Activated CD4-positive, alpha-beta T cell treated with anti-CD3 and anti-CD28 coated beads, Interleukin-2, amount 50 U/mL, for 4 hours (primary cell): ENCODE measurements at regions not wholly inside any gene's neighbourhood (a gene's known extent, or its start where the extent isn't known, plus 50 kb on each side); places are given as distances from the start of the nearest gene placed in this dataset.
"Not testable (repeated sequence)": the region's sequence is repeated elsewhere in the genome, so short reads cannot be mapped to it uniquely, and the experiment has no call there.

Experiments
- DNase-seq, 2 experiments: peaks; one replicate each; pipeline ENCODE4 v3.0.0-alpha.2; 2020

- DNase-seq = no peak
Measured at GRCh38 chr12:90497923-90498545, 456.9 kb downstream of the CCER1 start.

DNA sequence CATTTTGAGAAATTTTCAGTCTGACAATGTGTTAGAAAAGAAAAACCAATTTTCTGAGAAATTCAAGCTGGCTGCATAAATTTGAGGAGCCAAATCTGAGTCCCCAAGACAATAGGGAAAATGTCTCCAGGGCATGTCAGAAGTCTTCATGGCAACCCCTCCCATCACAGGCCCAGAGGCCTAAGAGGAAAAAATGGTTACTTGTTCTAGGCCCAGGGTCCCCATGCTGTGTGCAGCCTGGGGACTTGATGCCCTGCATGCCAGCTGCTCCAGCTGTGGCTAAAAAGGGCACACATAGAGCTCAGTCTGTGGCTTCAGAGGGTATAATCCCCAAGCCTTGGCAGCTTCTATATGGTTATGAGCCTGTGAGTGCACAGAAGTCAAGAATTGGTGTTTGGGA is 464.6 kb downstream of the CCER1 start:
- DNase-seq = no peak

GRCh38 chr12:90489141-90489540 is 465.8 kb downstream of the CCER1 start:
- DNase-seq = no peak

DNA sequence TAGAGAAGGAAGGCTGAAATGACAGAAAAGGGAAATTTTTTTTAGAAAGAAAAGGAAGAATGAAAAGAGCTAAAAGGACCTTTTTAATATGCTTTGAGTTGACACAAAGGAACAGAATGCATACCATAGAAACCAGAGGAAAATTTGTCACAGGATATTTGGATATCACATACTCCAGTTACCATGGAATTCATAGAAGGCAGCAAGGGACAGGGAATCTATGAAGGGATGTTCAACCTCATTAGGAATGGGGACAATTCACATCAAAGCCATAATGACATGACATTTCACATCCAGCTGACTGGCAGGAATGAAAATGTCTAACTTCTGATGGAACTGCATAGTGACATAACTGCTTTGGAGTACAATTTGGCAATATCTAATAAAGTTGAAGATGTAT is 469.4 kb downstream of the CCER1 start:
- no peak for DNase-seq

DNA sequence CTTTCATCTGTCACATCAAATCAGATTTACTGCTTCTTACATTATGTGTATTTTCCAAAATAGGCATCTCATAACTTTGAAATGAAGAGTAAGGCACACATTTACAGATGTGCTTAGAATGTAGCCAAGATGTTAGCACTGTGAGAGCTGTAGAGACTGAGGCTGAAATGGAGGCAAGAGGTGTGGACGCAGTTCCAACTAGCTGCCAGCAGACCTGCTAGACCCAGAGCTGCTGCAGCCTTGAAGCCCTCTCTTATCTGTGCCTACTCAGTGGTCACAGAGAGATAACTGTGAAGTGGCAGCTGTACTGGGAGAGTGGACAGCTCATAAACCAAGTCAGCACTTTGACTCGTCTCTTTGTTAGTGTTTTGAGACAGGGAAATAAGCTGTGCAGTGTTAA is 470.9 kb downstream of the CCER1 start:
- no peak for DNase-seq

GRCh38 chr12:90481748-90482147 is 473.2 kb downstream of the CCER1 start:
- no peak for DNase-seq

GRCh38 chr12:90479237-90479636 is 475.7 kb downstream of the CCER1 start:
- DNase-seq = no peak

- no peak for DNase-seq
Measured at GRCh38 chr12:90473831-90474230, 481.1 kb downstream of the CCER1 start.

DNA sequence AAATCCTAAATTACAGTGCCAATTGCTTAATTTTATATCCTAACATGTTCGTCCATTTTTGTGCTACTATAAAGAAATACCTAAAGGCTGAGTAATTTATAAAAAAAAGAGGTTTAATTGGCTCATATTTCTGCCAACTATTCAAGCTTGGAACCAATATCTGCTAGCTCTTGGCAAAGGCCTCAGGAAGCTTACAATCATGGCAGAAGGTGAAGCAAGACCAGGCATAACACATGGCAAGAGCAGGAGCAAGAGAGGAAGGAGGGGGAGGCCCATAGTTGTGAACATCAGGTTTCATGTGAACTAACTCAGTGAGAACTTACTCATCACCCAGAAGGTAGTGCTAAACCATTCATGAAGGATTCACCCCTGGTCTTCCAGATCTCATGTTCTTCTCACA is 494.3 kb downstream of the CCER1 start:
- no peak for DNase-seq

DNA sequence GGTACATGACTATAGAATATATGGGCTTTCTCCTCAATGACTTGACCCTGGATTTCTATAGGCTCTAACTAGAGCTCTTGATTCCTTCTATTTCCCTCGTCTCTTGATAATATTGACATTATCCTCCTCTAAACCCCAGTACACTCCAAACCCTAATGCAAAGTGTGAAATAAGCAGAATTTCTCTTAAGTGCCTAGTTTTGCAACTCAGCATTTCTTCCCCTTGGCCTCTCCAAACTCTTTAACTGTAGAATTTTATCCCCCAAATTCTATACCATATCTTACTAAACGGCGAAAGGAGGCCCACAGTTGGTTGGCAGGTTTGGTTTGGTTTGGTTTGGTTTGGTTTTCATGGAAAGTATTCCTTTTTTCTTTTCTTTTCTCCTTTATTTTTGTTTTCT is 498.7 kb downstream of the CCER1 start:
- DNase-seq = no peak

DNA sequence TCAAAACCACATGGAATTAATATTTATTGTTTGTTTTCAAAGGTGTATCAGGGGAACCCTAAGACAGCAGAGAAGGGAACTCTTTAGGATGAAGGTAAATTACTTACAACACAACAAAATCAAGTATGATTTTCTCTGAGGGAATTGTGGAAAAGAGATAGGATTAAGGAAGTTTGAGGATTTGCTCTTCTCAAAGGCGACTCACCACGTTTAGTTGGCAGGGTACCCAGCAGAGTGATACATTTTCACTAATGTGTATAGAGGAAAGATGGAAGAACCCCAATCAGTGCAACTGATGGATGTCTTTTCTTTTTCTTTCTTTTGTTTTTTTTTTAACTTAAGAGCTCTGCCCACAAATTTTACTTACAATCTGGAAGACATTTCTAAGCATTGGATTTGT is 499.2 kb downstream of the CCER1 start:
- no peak for DNase-seq

- no peak for DNase-seq
Measured at GRCh38 chr12:90449611-90450010, 505.4 kb downstream of the CCER1 start.

- DNase-seq = not testable (repeated sequence)
Measured at GRCh38 chr12:90443466-90443865, 511.5 kb downstream of the CCER1 start.

DNA sequence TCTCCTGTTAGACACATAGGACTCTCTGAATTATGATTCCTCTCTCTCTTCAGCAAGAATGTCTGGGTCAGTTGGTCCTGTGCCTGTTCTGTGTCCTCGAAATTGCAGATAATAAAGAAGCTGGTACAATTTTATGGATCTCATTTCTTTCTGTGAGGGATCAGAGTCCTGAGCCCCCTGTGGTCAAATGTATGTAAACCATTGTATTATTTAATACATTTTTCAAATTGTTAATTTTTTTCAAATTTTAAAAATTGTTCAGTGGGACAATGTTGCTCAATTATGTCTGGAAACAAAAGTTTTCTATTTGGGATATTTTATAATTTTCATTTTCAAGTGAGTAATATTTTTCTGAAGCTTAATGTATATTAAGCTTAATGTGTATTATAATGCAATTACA is 513.5 kb downstream of the CCER1 start:
- DNase-seq = no peak

DNA sequence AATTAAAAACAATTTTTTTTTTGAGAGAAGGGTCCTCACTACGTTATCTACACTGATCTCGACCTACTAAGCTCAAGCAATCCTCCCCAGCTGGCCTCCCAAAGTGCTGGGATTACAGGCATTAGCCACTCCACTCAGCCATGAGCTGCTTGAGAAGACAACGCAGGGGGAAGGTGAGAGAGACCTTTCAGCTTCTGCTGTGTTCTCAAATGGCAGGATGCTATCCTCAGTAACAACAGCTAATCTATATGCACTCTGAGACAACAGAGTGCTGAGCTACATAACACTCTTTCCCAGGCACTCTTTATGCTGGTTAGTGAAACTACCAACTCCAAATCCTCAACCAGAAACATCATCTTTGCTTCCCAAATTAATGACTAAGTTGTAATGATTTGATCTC is 526.1 kb downstream of the CCER1 start:
- DNase-seq = no peak

DNA sequence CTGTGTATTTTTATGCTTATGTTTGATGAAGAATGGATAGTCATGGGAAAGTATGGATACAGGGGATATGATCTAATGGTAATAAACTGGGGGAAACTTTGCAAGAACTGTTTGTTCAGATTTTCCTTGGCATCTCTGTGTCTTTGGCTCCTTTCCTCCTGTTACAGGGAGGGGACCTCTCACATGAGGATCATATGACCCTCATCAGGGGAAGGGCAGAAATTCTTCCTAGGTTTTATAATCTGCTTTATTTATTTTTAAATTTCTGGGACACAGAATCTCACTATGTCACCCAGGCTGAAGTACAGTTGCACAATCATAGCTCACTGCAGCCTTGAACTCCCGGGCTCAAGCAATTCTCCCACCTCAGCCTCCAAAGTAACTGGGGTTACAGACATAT is 526.5 kb downstream of the CCER1 start:
- no peak for DNase-seq

DNA sequence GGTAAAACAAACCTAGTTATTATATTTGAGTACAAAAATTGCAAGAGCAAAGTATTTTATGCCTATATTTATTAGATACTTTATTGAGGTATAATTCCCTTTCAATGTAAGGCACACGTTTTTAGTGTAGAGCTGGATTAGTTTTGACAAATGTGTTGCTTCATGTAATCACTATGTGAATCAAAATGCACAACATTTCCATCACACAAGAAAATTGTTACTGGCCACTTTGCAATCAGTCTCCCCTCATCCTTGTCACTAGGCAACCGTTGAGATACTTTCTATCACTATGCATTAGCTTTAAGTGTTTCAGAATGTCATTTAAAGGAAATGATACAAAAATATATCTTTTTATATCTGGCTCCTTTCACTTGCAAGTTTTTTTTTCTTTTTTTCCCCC is 531.0 kb downstream of the CCER1 start:
- DNase-seq = no peak

- DNase-seq = no peak
Measured at GRCh38 chr12:90410962-90411361, 544.0 kb downstream of the CCER1 start.

DNA sequence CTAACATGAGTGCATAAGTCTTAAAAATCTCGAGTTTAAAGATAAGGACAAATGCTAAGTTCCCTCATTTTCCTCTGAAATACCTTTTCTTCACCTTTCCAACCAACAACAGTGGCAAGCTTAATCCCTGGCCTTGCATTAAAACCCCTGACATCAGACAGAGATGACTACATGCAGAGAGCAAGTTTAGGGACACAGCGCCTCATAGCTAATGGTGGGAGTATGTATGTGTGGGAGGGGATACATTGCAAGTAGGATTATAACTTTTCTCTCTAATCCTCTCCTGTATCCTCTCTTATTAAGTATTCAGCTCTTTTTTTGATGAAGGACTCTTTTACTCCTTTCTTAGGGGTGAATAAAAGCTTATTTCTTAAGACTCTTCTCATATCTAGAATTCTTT is 547.1 kb downstream of the CCER1 start:
- DNase-seq = no peak

DNA sequence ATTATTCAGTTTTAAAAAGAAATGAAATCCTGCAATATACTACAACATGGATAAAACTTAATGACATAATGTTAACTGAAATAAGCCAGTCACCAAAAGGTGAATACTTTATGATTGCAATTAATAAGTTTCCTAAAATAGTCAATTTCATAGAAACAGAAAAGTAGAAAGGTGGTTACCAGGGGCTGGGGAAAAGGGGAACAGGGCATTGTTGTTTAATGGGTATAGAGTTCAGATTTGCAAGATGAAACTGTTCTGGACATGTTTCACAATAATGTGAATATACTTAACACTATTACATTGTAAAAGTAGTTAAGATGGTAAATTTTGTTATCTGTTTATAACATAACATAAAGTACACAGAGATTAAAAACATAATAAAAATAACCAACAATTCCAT is 550.9 kb downstream of the CCER1 start:
- no peak for DNase-seq

GRCh38 chr12:90401185-90401584 is 553.8 kb downstream of the CCER1 start:
- DNase-seq = no peak

DNA sequence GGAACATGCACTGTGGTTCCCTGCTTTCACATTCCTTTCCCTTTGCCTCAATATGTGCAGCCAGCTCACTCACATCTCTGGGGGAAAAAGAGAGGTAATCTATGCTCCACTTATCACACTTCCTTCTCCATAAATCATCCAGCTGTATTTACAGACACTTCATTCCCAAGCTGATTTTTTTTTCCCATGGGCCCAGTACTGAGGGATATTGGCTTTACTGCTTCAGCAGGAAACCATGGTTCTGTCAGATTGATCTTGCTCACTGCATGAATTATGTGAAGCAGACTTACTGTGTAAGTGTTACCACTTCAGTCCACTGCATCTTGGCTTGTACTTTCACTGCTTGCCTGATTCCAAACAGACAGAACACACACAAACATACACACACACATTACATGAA is 555.6 kb downstream of the CCER1 start:
- DNase-seq = no peak

GRCh38 chr12:90398285-90398836 is 556.6 kb downstream of the CCER1 start:
- no peak for DNase-seq

- no peak for DNase-seq
Measured at GRCh38 chr12:90396556-90396955, 558.4 kb downstream of the CCER1 start.

GRCh38 chr12:90393652-90394051 is 561.3 kb downstream of the CCER1 start:
- no peak for DNase-seq
